Epithelial cell of esophagus (primary cell): ENCODE measurements at regions not wholly inside any gene's neighbourhood (a gene's known extent, or its start where the extent isn't known, plus 50 kb on each side); places are given as distances from the start of the nearest gene placed in this dataset.

Experiments used
- DNase-seq: peaks from one replicate; pipeline ENCODE4 v3.0.0; 2010; ENCODE audit warnings: low read depth
- H3K4me3 ChIP-seq: 2 replicates; pipeline ENCODE4 v1.5.1; 2011; ENCODE audit warnings: mild to moderate bottlenecking, low read length, control low read depth
- TF ChIP-seq, protein P1 (sequence below): IDR thresholded peaks from 2 replicates; pipeline ENCODE4 v1.5.1; 2011; ENCODE audit warnings: low read depth, mild to moderate bottlenecking, low read length, control low read depth, inconsistent platforms; ENCODE audit not compliant: insufficient read depth; ENCODE audit errors: missing control alignments

DNA sequence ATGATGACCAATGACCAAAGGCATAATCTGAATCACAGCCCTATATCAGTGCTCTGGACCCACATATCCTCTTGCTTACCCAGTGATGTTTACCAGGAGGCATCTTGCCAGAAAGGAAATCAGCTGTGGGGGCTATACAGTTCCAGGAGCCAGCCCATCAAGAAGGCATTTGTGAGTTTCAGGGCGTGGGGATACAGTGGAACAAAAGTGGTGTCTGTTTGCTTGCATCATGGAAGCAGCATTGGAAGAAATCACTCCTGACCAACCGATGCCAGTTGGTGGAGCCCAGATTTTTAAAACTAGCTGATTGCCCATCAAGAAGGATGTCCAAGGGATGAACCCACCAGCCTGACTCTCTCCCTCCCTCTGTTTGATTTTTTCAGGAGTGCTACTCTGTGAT, 106.5 kb upstream of the EGFLAM start:
- TF ChIP-seq, protein P1, sequence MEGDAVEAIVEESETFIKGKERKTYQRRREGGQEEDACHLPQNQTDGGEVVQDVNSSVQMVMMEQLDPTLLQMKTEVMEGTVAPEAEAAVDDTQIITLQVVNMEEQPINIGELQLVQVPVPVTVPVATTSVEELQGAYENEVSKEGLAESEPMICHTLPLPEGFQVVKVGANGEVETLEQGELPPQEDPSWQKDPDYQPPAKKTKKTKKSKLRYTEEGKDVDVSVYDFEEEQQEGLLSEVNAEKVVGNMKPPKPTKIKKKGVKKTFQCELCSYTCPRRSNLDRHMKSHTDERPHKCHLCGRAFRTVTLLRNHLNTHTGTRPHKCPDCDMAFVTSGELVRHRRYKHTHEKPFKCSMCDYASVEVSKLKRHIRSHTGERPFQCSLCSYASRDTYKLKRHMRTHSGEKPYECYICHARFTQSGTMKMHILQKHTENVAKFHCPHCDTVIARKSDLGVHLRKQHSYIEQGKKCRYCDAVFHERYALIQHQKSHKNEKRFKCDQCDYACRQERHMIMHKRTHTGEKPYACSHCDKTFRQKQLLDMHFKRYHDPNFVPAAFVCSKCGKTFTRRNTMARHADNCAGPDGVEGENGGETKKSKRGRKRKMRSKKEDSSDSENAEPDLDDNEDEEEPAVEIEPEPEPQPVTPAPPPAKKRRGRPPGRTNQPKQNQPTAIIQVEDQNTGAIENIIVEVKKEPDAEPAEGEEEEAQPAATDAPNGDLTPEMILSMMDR, result no peak
- DNase-seq, result no peak
- H3K4me3 ChIP-seq, result no peak overlapping the region

DNA sequence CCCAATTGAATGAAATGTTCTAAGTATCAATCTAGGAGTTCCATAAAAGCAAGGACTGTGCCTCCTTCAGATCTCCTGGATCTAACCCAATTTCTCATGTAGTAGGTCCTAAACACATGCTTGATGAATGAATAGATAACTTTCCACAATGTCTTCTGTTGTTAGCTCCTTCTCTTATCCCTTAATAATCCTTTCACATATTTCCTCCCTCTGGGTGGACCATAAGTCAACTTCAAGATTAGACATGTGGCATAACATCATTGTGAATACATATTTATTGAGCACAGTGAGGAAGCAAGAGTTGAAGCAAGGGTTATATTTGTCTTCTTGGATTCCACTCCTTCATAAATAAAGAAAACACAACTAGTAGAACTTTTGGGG, 108.6 kb upstream of the EGFLAM start:
- TF ChIP-seq, protein P1, result no peak
- H3K4me3 ChIP-seq, result no peak overlapping the region
- no peak for DNase-seq

DNA sequence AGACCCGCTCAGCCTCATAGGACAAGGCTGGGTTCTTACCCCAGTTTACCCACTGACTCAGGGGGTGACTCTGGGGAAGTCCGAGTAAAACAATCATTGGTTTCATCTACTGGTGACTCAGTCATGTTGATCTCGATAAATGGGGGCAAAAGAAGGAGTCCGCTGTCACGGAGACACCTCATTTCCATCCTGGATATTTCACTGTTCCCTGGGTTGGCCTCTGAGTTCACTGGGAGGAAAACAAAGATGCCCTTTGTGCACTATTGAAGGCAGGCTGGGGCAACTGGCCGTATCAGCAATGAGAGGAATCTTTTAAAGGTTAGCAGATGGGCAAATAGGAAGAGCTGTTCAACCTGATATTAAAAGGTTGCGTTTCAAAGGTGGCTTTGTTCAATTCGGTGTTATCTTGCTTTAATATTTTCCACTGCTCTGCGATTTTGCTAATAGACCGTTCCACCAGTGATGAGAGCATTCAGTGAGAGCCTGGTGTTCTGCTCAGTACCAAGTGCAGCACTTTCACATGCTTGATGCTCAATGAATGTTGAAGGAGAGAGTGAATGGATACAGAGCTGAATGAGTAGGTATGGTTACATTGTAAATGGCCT, 110.2 kb upstream of the EGFLAM start:
- H3K4me3 ChIP-seq, result no peak overlapping the region
- TF ChIP-seq, protein P1, result no peak

DNA sequence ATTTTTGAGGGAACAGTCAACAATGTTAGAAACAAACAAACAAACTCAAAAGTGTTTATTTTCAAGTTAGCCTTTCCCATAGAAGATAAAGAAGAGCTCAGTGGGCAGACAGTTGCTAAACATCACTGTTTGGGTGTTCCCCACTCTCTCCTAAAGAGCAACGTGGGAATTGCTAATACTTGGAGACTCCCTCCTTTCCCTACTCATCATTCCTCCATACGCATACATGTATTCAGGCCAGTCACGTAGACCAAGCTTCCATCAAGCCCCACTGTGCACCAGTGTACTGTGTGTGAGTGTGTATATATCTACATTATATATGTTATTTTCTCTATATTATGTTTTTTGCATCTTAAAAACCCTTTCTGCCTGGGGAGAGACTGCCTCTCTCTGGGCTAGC, 115.0 kb upstream of the EGFLAM start:
- TF ChIP-seq, protein P1, result no peak

More for the DNA sequence above, 110.2 kb upstream of the EGFLAM start:
- no peak for DNase-seq

DNA sequence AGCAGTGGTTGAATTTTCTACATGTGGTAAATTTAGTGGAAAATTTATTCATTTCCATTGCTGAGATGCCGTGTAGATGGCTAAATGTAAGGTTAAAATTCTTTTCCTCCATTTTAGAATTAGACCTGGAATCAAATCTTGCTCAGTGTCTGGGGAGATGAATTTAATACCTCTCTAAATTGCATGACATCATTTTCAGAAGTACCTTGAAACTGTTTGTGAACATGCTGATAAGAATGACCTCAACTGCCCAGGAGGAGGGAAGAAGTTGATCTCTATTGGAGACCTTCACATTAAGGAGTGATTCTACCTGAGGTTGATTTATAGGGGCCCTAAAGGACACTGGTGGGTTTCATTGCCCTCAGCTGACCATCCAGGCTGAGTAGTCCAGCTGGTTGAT, 116.7 kb upstream of the EGFLAM start:
- DNase-seq, result no peak
- TF ChIP-seq, protein P1, result no peak
- H3K4me3 ChIP-seq, result no peak overlapping the region

More for the DNA sequence above, 115.0 kb upstream of the EGFLAM start:
- no peak overlapping the region for H3K4me3 ChIP-seq
- no peak for DNase-seq

DNA sequence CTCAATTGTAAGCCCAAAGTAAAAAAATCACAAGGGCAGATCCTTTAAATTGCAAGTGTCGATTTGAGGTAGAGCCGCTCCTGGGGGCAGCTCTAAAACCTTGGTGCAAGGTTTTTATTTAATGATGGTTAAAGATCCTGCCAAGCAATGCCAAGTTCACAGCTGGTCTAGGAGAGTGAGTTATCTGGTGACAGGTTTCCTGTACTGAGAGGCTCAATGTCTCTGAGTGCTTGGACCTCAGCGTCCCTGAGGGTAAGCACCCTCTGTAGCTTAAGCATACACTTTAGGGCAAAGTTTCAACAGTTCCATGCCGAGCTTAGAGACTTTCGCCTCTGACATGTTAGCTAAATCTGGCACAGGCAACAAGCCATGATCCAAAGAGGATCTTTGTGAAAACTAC, 119.8 kb upstream of the EGFLAM start:
- no peak overlapping the region for H3K4me3 ChIP-seq
- TF ChIP-seq, protein P1, result no peak

DNA sequence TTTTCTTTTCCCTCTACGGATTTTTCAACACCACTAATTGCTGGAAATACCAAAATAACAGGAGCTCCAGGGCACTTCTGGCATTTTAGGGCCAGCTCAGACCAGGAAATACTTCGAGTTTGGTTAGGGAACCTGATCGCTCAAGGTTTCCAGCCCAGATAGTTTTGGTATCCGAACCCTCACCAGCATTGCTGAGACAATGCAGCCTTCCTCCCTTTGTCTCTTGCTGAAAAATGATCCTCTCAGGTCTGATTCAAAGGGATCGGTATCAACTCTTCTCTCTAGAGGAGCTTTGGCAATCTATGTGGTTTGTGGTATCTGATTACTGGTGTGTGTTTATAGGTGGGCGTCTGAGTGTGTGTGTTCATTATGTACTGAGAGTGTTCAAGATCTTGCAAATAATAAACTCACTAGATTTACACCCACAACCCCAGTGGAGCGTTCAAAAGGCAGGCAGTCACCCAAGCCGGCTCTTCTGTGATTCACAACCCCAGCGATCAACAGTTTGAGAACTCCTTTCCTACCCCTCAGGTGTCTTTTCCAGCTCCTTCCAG, 122.8 kb upstream of the EGFLAM start:
- TF ChIP-seq, protein P1, result no peak
- H3K4me3 ChIP-seq, result no peak overlapping the region
- no peak for DNase-seq

More for the DNA sequence above, 119.8 kb upstream of the EGFLAM start:
- DNase-seq, result no peak
